ENCODE measurements at regions not wholly inside any gene's neighbourhood (a gene's known extent, or its start where the extent isn't known, plus 50 kb on each side); places are given as distances from the start of the nearest gene placed in this dataset.
"Not testable (repeated sequence)": the region's sequence is repeated elsewhere in the genome, so short reads cannot be mapped to it uniquely, and the experiment has no call there.

- TF ChIP-seq EZH2phosphoT487 (IDR thresholded peaks at IDR 0.05; ENCODE audit: low read depth): no peak
- no peak for TF ChIP-seq CTCF (IDR thresholded peaks at IDR 0.05; ENCODE audit: low read depth, low read length)
- Histone ChIP-seq H3K4me1 (ENCODE audit: low read length) (no peaks in the 10 kb centered on the region), H3K36me3 (replicated peaks; ENCODE audit: low read depth, low read length) (no peaks in the 10 kb centered on the region), H3K9ac (ENCODE audit: low read length) (no peak overlapping the region), H2AFZ (ENCODE audit: low read depth, low read length) (no peak overlapping the region), H3K9me3 (ENCODE audit: insufficient read depth, low read length) (no peaks in the 10 kb centered on the region), H3K27me3 (ENCODE audit: low read depth, low read length) (peaks cover 29% of the 10 kb centered on the region), H3K4me2 (ENCODE audit: low read length) (no peak overlapping the region), H3K4me3 (ENCODE audit: low read length) (no peak overlapping the region), H4K20me1 (ENCODE audit: insufficient read depth, low read length) (no peaks in the 10 kb centered on the region), H3K79me2 (ENCODE audit: low read length) (no peaks in the 10 kb centered on the region), H3K27ac (ENCODE audit: low read length) (no peak overlapping the region)
Measured at GRCh38 chr9:100653643-100654334, 75.9 kb downstream of the CAVIN4 start.

GRCh38 chr9:100656851-100657250 lies 79.0 kb downstream of the CAVIN4 start:
- H3K4me1 ChIP-seq (ENCODE audit: low read length); H4K20me1 ChIP-seq (ENCODE audit: insufficient read depth, low read length); H3K4me2 ChIP-seq (ENCODE audit: low read length); H2AFZ ChIP-seq (ENCODE audit: low read depth, low read length); H3K36me3 ChIP-seq (replicated peaks; ENCODE audit: low read depth, low read length); H3K27ac ChIP-seq (ENCODE audit: low read length); H3K79me2 ChIP-seq (ENCODE audit: low read length); H3K4me3 ChIP-seq (ENCODE audit: low read length); H3K9me3 ChIP-seq (ENCODE audit: insufficient read depth, low read length); H3K9ac ChIP-seq (ENCODE audit: low read length): not testable (repeated sequence)
- peaks cover 22% of the 10 kb centered on the region for H3K27me3 ChIP-seq (ENCODE audit: low read depth, low read length)

- H3K27ac ChIP-seq (ENCODE audit: low read length): no peak overlapping the region
- no peak overlapping the region for H2AFZ ChIP-seq (ENCODE audit: low read depth, low read length)
- H3K4me3 ChIP-seq (ENCODE audit: low read length): no peak overlapping the region
- H3K4me2 ChIP-seq (ENCODE audit: low read length): no peak overlapping the region
- no peaks in the 10 kb centered on the region for H4K20me1 ChIP-seq (ENCODE audit: insufficient read depth, low read length)
- H3K9me3 ChIP-seq (ENCODE audit: insufficient read depth, low read length): no peaks in the 10 kb centered on the region
- H3K9ac ChIP-seq (ENCODE audit: low read length): no peak overlapping the region
- no peaks in the 10 kb centered on the region for H3K36me3 ChIP-seq (replicated peaks; ENCODE audit: low read depth, low read length)
- no peaks in the 10 kb centered on the region for H3K4me1 ChIP-seq (ENCODE audit: low read length)
- H3K79me2 ChIP-seq (ENCODE audit: low read length): no peaks in the 10 kb centered on the region
- no peak for TF ChIP-seq CTCF (IDR thresholded peaks at IDR 0.05; ENCODE audit: low read depth, low read length)
- TF ChIP-seq EZH2phosphoT487 (IDR thresholded peaks at IDR 0.05; ENCODE audit: low read depth): no peak
- H3K27me3 ChIP-seq (ENCODE audit: low read depth, low read length): no peaks in the 10 kb centered on the region
Measured at GRCh38 chr9:100661668-100662067, 83.8 kb downstream of the CAVIN4 start.

GRCh38 chr9:100662122-100662521 lies 84.2 kb downstream of the CAVIN4 start:
- Histone ChIP-seq H3K9ac (ENCODE audit: low read length) (no peak overlapping the region), H3K27me3 (ENCODE audit: low read depth, low read length) (no peaks in the 10 kb centered on the region), H3K27ac (ENCODE audit: low read length) (no peak overlapping the region), H3K4me2 (ENCODE audit: low read length) (no peak overlapping the region), H3K4me3 (ENCODE audit: low read length) (no peak overlapping the region), H3K9me3 (ENCODE audit: insufficient read depth, low read length) (no peaks in the 10 kb centered on the region), H3K36me3 (replicated peaks; ENCODE audit: low read depth, low read length) (no peaks in the 10 kb centered on the region), H4K20me1 (ENCODE audit: insufficient read depth, low read length) (no peaks in the 10 kb centered on the region), H2AFZ (ENCODE audit: low read depth, low read length) (no peak overlapping the region), H3K79me2 (ENCODE audit: low read length) (no peaks in the 10 kb centered on the region), H3K4me1 (ENCODE audit: low read length) (no peaks in the 10 kb centered on the region)
- TF ChIP-seq CTCF (IDR thresholded peaks at IDR 0.05; ENCODE audit: low read depth, low read length) (no peak), EZH2phosphoT487 (IDR thresholded peaks at IDR 0.05; ENCODE audit: low read depth) (no peak)

Measured in OCI-LY3 (cell line).